WERI-Rb-1 (cell line): ENCODE measurements at regions not wholly inside any gene's neighbourhood (a gene's known extent, or its start where the extent isn't known, plus 50 kb on each side); places are given as distances from the start of the nearest gene placed in this dataset.
A peak's percentile ranks its signal among the peaks of the same experiment; 100 is the strongest.

Experiments
- DNase-seq: peaks from one replicate; pipeline ENCODE4 v3.0.0-alpha.2; 2020
- H3K27ac ChIP-seq: fragments of 250-450 bp; sonication (Bioruptor Pico); 2 replicates; pipeline ENCODE4 v1.5.1; 2020; ENCODE audit warnings: mild to moderate bottlenecking, moderate library complexity
- H3K27me3 ChIP-seq: fragments of 250-450 bp; sonication (Bioruptor Pico); 2 replicates; pipeline ENCODE4 v1.5.1; 2021; ENCODE audit warnings: mild to moderate bottlenecking, low read depth, moderate library complexity; ENCODE audit not compliant: insufficient read depth, severe bottlenecking
- H3K36me3 ChIP-seq: fragments of 250-450 bp; sonication (Bioruptor Pico); 2 replicates; pipeline ENCODE4 v1.5.1; 2020; ENCODE audit warnings: mild to moderate bottlenecking, moderate library complexity
- H3K4me3 ChIP-seq: 2 replicates; pipeline ENCODE4 v1.5.1; 2011; ENCODE audit warnings: low read depth, mild to moderate bottlenecking, control low read depth, low read length
- H3K9me3 ChIP-seq: fragments of 250-450 bp; sonication (Bioruptor Pico); 2 replicates; pipeline ENCODE4 v1.5.1; 2021; ENCODE audit warnings: mild to moderate bottlenecking, moderate library complexity; ENCODE audit not compliant: severe bottlenecking
- CTCF ChIP-seq: IDR thresholded peaks from 2 replicates; pipeline ENCODE4 v1.5.1; 2011; ENCODE audit warnings: low read depth, mild to moderate bottlenecking, control low read depth, inconsistent platforms, low read length

GRCh38 chr11:106152013-106152412, 74.6 kb downstream of the AASDHPPT start:
- Histone ChIP-seq H3K4me3 (no peak overlapping the region), H3K36me3 (no peaks in the 10 kb centered on the region), H3K27me3 (no peaks in the 10 kb centered on the region), H3K9me3 (peaks cover under 1% of the 10 kb centered on the region), H3K27ac (no peak overlapping the region)
- no peak for TF ChIP-seq CTCF
- no peak for DNase-seq

DNA sequence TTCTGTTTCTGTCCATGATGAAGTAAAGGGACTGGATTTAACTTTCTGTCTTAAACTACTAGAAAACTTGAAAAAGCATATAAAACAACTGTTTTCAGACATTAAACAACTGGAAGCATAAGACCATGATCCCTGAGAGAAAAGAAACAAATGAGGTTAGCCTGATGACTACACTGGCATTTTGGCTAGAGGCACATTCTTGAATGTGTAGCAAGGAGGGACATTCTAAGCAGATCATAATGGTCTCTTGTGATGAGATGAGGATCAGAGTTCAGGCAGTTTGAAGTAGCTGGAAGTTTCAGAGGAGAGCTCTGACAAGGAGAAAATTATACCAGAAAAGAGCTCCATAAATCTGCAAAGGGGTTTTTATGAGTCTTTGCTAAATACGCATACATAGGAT, 75.4 kb downstream of the AASDHPPT start:
- no peaks in the 10 kb centered on the region for H3K9me3 ChIP-seq
- H3K27me3 ChIP-seq = no peaks in the 10 kb centered on the region
- H3K27ac ChIP-seq = no peak overlapping the region
- no peak for DNase-seq
- H3K36me3 ChIP-seq = no peaks in the 10 kb centered on the region
- TF ChIP-seq CTCF = no peak
- H3K4me3 ChIP-seq = no peak overlapping the region

DNA sequence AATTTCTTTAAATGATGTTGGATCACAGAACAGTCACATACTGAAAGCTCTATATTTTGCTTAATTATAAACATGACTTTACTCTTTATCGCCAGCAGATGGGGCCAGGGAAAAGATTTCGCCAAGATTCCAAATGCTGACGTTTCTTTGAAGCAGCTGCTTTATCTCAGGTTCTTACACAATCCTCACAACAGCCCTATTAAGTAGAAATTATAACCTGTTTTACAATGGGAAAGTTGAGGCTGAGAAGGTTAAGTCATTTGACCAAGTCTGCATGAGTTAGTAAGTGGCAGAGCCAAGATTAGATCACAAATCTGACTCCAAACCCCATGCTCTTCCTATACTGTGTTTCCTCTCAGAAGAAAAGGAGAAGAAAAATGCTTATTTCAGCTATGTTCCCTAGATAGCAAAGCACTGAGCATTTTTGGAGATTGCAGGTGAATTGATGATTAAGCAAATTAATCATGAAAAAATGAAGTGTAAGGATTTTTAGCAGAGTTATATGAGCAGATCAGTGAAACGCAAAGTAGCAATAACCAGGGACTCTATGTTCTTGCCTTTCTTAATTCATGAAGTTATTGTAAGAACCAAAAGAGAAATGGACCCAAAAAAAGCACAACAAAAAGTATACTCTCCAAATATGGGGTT, 79.0 kb downstream of the AASDHPPT start:
- H3K36me3 ChIP-seq = no peaks in the 10 kb centered on the region
- DNase-seq = peak; percentile 23

GRCh38 chr11:106158406-106158805, 80.9 kb downstream of the AASDHPPT start:
- H3K27me3 ChIP-seq = no peaks in the 10 kb centered on the region
- H3K36me3 ChIP-seq = no peaks in the 10 kb centered on the region
- no peak for TF ChIP-seq CTCF
- DNase-seq = no peak
- H3K4me3 ChIP-seq = no peak overlapping the region
- H3K27ac ChIP-seq = no peak overlapping the region
- no peaks in the 10 kb centered on the region for H3K9me3 ChIP-seq

More for the DNA sequence above, 79.0 kb downstream of the AASDHPPT start:
- no peak for TF ChIP-seq CTCF
- no peaks in the 10 kb centered on the region for H3K27me3 ChIP-seq
- H3K4me3 ChIP-seq = no peak overlapping the region
- H3K27ac ChIP-seq = no peak overlapping the region
- no peaks in the 10 kb centered on the region for H3K9me3 ChIP-seq

DNA sequence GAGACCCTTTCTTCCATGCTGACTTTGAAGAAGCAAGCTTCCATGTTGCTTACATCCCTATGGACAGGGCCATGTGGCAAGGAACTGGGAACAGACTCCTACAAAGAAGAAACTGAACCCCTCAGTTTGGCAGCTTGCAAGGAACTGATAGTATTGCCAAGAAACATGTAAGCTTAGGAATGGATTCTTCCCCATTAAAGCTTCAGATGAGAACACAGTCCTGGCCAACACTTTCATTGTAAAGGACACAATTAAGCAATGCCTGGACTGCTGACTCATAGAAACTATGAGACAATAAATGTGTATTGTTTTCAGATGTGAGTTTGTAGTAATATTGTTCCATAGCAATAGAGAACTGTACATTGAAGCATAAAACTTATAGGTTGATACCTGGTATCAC, 82.4 kb downstream of the AASDHPPT start:
- H3K27me3 ChIP-seq = no peaks in the 10 kb centered on the region
- H3K36me3 ChIP-seq = no peaks in the 10 kb centered on the region
- H3K4me3 ChIP-seq = no peak overlapping the region
- DNase-seq = no peak
- H3K9me3 ChIP-seq = no peaks in the 10 kb centered on the region
- TF ChIP-seq CTCF = no peak
- H3K27ac ChIP-seq = no peak overlapping the region

DNA sequence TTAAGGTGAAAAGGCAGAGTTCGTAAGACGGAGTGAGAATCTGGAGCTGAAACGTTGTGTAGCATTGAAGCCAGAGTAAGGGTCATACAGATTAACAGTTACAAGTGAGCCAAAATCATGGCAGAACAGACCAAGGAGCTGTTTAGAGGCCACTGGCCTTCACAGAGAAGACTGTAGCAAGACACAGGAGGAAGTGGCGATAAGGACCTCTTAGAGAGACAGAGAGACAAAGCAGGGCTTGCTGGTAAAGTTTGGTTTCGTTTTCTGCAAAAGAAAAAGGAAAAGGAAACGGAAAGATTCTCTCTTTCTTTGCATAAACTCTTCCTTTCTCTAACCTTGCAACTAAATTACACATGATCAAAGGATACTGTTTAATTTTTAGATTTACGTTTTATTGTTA, 83.0 kb downstream of the AASDHPPT start:
- Histone ChIP-seq H3K27me3 (no peaks in the 10 kb centered on the region), H3K36me3 (no peaks in the 10 kb centered on the region), H3K4me3 (no peak overlapping the region), H3K27ac (no peak overlapping the region), H3K9me3 (no peaks in the 10 kb centered on the region)
- no peak for DNase-seq
- no peak for TF ChIP-seq CTCF
